Sigmoid colon (tissue), 4 donors: ENCODE measurements at regions not wholly inside any gene's neighbourhood (a gene's known extent, or its start where the extent isn't known, plus 50 kb on each side); places are given as distances from the start of the nearest gene placed in this dataset.

Experiments
- POLR2AphosphoS5 ChIP-seq, 4 donors: sonication (generic); formaldehyde crosslinking; IDR thresholded peaks; one replicate each; pipeline ENCODE4 v1.6.1; 2017; ENCODE audit warnings: antibody characterized with exemption in 4 of 4
- TF ChIP-seq, protein P1 (sequence below), 4 experiments: fragments of 450-650 bp in 3 of 4; fragments of 200-600 bp in 1 of 4; IDR thresholded peaks; one replicate each; pipeline ENCODE4 v1.5.1; 2016 to 2019; ENCODE audit warnings: antibody characterized with exemption in 4 of 4, mild to moderate bottlenecking in 3 of 4, moderate library complexity in 2 of 4

DNA sequence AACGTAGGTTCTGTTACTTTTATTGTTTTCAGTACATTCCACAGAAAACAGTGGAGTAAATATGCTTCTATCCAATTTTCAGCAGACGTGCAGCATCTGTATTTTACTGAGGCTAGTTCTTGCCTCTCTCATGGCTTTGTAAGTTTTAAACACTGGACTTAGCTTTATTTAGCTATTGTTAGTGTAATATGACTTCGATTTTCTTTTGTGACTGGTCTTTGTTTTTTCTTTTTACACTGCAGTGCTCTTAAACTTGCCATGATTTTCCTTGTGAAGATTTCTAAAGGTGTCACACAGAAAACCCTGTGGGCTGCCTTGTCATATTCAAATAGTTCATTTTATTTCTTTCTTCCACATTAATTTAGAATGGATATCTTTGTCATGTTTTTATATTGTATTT is 1234.9 kb upstream of the CITED2 start:
- TF ChIP-seq, protein P1, sequence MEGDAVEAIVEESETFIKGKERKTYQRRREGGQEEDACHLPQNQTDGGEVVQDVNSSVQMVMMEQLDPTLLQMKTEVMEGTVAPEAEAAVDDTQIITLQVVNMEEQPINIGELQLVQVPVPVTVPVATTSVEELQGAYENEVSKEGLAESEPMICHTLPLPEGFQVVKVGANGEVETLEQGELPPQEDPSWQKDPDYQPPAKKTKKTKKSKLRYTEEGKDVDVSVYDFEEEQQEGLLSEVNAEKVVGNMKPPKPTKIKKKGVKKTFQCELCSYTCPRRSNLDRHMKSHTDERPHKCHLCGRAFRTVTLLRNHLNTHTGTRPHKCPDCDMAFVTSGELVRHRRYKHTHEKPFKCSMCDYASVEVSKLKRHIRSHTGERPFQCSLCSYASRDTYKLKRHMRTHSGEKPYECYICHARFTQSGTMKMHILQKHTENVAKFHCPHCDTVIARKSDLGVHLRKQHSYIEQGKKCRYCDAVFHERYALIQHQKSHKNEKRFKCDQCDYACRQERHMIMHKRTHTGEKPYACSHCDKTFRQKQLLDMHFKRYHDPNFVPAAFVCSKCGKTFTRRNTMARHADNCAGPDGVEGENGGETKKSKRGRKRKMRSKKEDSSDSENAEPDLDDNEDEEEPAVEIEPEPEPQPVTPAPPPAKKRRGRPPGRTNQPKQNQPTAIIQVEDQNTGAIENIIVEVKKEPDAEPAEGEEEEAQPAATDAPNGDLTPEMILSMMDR (IDR thresholded peaks at IDR 0.05), result no peak
- TF ChIP-seq POLR2AphosphoS5 (IDR thresholded peaks at IDR 0.05), result no peak
